BJ (cell line): ENCODE measurements at regions not wholly inside any gene's neighbourhood (a gene's known extent, or its start where the extent isn't known, plus 50 kb on each side); places are given as distances from the start of the nearest gene placed in this dataset.

Experiments
- CTCF ChIA-PET: fragments of 350-600 bp; formaldehyde crosslinking; extraction: SDS; loops from one replicate; lab custom pipeline; 2021; ENCODE audit warnings: antibody characterized with exemption, inconsistent platforms; lab: Yijun Ruan, JAX
- POLR2A ChIA-PET: fragments of 300-600 bp; sonication (Branson Sonifier 250); formaldehyde crosslinking; extraction: SDS; loops from one replicate; lab custom pipeline; 2021; ENCODE audit warnings: antibody characterized with exemption; lab: Charles Lee
- DNase-seq: peaks from one replicate; pipeline ENCODE4 v3.0.0-alpha.2; 2011; ENCODE audit warnings: low read depth
- H3K27me3 ChIP-seq: 2 replicates; pipeline ENCODE4 v1.6.0; 2011; ENCODE audit warnings: low read length; ENCODE audit not compliant: control insufficient read depth, insufficient read depth
- H3K36me3 ChIP-seq: 2 replicates; pipeline ENCODE4 v1.5.1; 2011; ENCODE audit warnings: low read length; ENCODE audit not compliant: control insufficient read depth, insufficient read depth
- H3K4me3 ChIP-seq: 2 replicates; pipeline ENCODE4 v1.5.1; 2011; ENCODE audit warnings: low read depth, mild to moderate bottlenecking, control low read depth, low read length
- CTCF ChIP-seq: IDR thresholded peaks from 2 replicates; pipeline ENCODE4 v1.5.1; 2011; ENCODE audit warnings: low read depth, mild to moderate bottlenecking, control low read depth, inconsistent platforms, low read length, moderate library complexity; ENCODE audit not compliant: insufficient read depth

- TF ChIP-seq CTCF = no peak
- DNase-seq = no peak
- ChIA-PET CTCF (no interaction called here), POLR2A (no interaction called here)
- Histone ChIP-seq H3K27me3 (no peaks in the 10 kb centered on the region), H3K4me3 (no peak overlapping the region), H3K36me3 (no peaks in the 10 kb centered on the region)
Measured at GRCh38 chrX:4185086-4185485, 471.6 kb upstream of the PRKX start.

GRCh38 chrX:4182408-4182806 lies 469.0 kb upstream of the PRKX start:
- no peak for TF ChIP-seq CTCF
- no peak for DNase-seq
- H3K4me3 ChIP-seq = no peak overlapping the region
- ChIA-PET POLR2A (no interaction called here), CTCF (no interaction called here)
- H3K36me3 ChIP-seq = no peaks in the 10 kb centered on the region
- H3K27me3 ChIP-seq = no peaks in the 10 kb centered on the region

DNA sequence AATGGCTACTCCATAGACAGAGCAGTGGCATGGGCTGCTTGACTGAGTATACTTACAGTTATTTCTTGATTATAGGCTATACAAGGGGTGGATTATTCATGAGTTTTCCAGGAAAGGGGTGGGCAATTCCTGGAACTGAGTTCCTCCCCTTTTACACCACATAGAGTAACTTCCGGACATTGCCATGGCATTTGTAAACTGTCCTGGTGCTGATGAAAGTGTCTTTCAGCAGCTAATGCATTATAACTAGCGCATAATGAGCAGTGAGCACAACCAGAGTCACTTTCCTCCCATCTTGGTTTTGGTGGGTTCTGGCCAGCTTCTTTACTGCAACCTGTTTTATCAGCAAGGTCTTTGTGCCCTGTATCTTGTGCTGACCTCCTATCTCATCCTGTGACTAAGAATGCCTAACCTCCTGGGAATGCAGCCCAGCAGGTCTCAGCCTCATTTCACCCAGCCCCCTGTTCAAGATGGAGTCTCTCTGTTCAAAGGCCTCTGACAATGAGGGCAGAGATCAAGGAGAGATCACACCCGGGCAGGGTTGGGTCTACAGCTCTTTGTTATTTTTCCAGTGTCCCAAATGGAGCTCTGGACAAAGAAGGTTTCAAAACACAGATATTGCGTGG lies 468.4 kb upstream of the PRKX start:
- H3K36me3 ChIP-seq = no peaks in the 10 kb centered on the region
- CTCF ChIA-PET = no interaction called here
- TF ChIP-seq CTCF = no peak
- H3K27me3 ChIP-seq = no peaks in the 10 kb centered on the region
- no peak for DNase-seq
- no peak overlapping the region for H3K4me3 ChIP-seq
- POLR2A ChIA-PET = no interaction called here

- H3K36me3 ChIP-seq = no peaks in the 10 kb centered on the region
- TF ChIP-seq CTCF = no peak
- DNase-seq = no peak
- CTCF ChIA-PET = no interaction called here
- no peaks in the 10 kb centered on the region for H3K27me3 ChIP-seq
- POLR2A ChIA-PET = no interaction called here
- H3K4me3 ChIP-seq = no peak overlapping the region
Measured at GRCh38 chrX:4179031-4179430, 465.6 kb upstream of the PRKX start.

GRCh38 chrX:4175221-4175620 lies 461.8 kb upstream of the PRKX start:
- Histone ChIP-seq H3K27me3 (no peaks in the 10 kb centered on the region), H3K4me3 (no peak overlapping the region), H3K36me3 (no peaks in the 10 kb centered on the region)
- no peak for DNase-seq
- TF ChIP-seq CTCF = no peak
- ChIA-PET POLR2A (no interaction called here), CTCF (no interaction called here)
